ENCODE measurements at regions not wholly inside any gene's neighbourhood (a gene's known extent, or its start where the extent isn't known, plus 50 kb on each side); places are given as distances from the start of the nearest gene placed in this dataset.

- POLR2A ChIA-PET = no interaction called here
These were observed 59.4 kb upstream of the MSN start for GRCh38 chrX:65608026-65608425.

GRCh38 chrX:65607070-65607742, 60.2 kb upstream of the MSN start:
- H3K4me3 Mint-ChIP-seq = no peak overlapping the region
- H3K9me3 ChIP-seq (ENCODE audit: control insufficient read depth in 1 of 2, insufficient read depth in 1 of 2, low read length in 2 of 2) = no peaks in the 10 kb centered on the region
- intact Hi-C loops (cut with DNase I, micrococcal nuclease) = no loop called here
- no peak overlapping the region for H3K27ac Mint-ChIP-seq
- no peaks in the 10 kb centered on the region for H3K36me3 ChIP-seq (ENCODE audit: insufficient read depth, low read length)
- ATAC-seq (ENCODE audit: poor library complexity) = no peak
- DNase-seq = peak in 2 of 14 experiments; percentile 22 to 41
- no peaks in the 10 kb centered on the region for H3K27me3 Mint-ChIP-seq
- peaks cover 36% of the 10 kb centered on the region for H3K4me1 ChIP-seq (ENCODE audit: insufficient read depth, low read length)
- no peaks in the 10 kb centered on the region for H3K36me3 Mint-ChIP-seq (ENCODE audit: low read depth)
- ChIA-PET POLR2A (no interaction called here), CTCF (no interaction called here)
- H3K4me1 Mint-ChIP-seq (ENCODE audit: low read depth) = peaks cover 62% of the 10 kb centered on the region
- H3K4me3 ChIP-seq (ENCODE audit: low read length) = no peak overlapping the region
- no peak overlapping the region for H3K27ac ChIP-seq (ENCODE audit: low read depth in 1 of 2, low read length in 2 of 2)
- peaks cover 4% of the 10 kb centered on the region for H3K9me3 Mint-ChIP-seq
- no peak for TF ChIP-seq CTCF (IDR thresholded peaks at IDR 0.05)
- H3K27me3 ChIP-seq (ENCODE audit: control insufficient read depth in 1 of 2, insufficient read depth in 2 of 2, low read length in 2 of 2) = no peaks in the 10 kb centered on the region

More at GRCh38 chrX:65608026-65608425, 59.4 kb upstream of the MSN start:
- Mint-ChIP-seq H3K27me3 (no peaks in the 10 kb centered on the region), H3K27ac (peak overlapping the region; percentile 6), H3K9me3 (peaks cover 4% of the 10 kb centered on the region), H3K4me1 (ENCODE audit: low read depth) (peaks cover 55% of the 10 kb centered on the region), H3K36me3 (ENCODE audit: low read depth) (no peaks in the 10 kb centered on the region), H3K4me3 (no peak overlapping the region)
- H3K27ac ChIP-seq (ENCODE audit: low read depth in 1 of 2, low read length in 2 of 2) = no peak overlapping the region
- H3K9me3 ChIP-seq (ENCODE audit: control insufficient read depth in 1 of 2, insufficient read depth in 1 of 2, low read length in 2 of 2) = no peaks in the 10 kb centered on the region
- intact Hi-C loops (cut with DNase I, micrococcal nuclease) = no loop called here
- CTCF ChIA-PET = no interaction called here
- no peak overlapping the region for H3K4me3 ChIP-seq (ENCODE audit: low read length)
- no peaks in the 10 kb centered on the region for H3K36me3 ChIP-seq (ENCODE audit: insufficient read depth, low read length)
- TF ChIP-seq CTCF (IDR thresholded peaks at IDR 0.05) = no peak
- ATAC-seq (ENCODE audit: poor library complexity) = no peak
- H3K4me1 ChIP-seq (ENCODE audit: insufficient read depth, low read length) = peaks cover 28% of the 10 kb centered on the region
- no peak for DNase-seq
- no peaks in the 10 kb centered on the region for H3K27me3 ChIP-seq (ENCODE audit: control insufficient read depth in 1 of 2, insufficient read depth in 2 of 2, low read length in 2 of 2)

- Mint-ChIP-seq H3K27me3 (no peaks in the 10 kb centered on the region), H3K27ac (peak overlapping the region; percentile 95), H3K9me3 (peaks cover 4% of the 10 kb centered on the region), H3K36me3 (ENCODE audit: low read depth) (no peaks in the 10 kb centered on the region), H3K4me3 (peak overlapping the region; percentile 71), H3K4me1 (ENCODE audit: low read depth) (peaks cover 86% of the 10 kb centered on the region)
- ChIA-PET CTCF (interaction anchor here (1.2 kb wide), 1 partner anchor 9 kb away, joined by 4 read pairs; no protein-coding TSS in a partner anchor), POLR2A (interaction anchor here (0.6 to 4.1 kb wide), 9 partner anchors 55 to 121 kb away, joined by 3 to 22 read pairs (median 11); partner anchors contain the start of gene MSN)
- Histone ChIP-seq H3K4me1 (ENCODE audit: insufficient read depth, low read length) (peaks cover 62% of the 10 kb centered on the region), H3K9me3 (ENCODE audit: control insufficient read depth in 1 of 2, insufficient read depth in 1 of 2, low read length in 2 of 2) (no peaks in the 10 kb centered on the region), H3K36me3 (ENCODE audit: insufficient read depth, low read length) (no peaks in the 10 kb centered on the region), H3K4me3 (ENCODE audit: low read length) (no peak overlapping the region), H3K27me3 (ENCODE audit: control insufficient read depth in 1 of 2, insufficient read depth in 2 of 2, low read length in 2 of 2) (no peaks in the 10 kb centered on the region), H3K27ac (ENCODE audit: low read depth in 1 of 2, low read length in 2 of 2) (peak overlapping the region; percentile 64 to 81)
- ATAC-seq (ENCODE audit: poor library complexity) (no peak), DNase-seq (no peak)
- intact Hi-C loops (cut with DNase I, micrococcal nuclease) = loop anchor here in 1 of 2 experiments (5.0 kb wide), 1 partner anchor 35 kb away; no protein-coding TSS in a partner anchor
- no peak for TF ChIP-seq CTCF (IDR thresholded peaks at IDR 0.05)
These were observed 65.3 kb upstream of the MSN start for GRCh38 chrX:65602221-65602560.

Data from CD4-positive, alpha-beta T cell (primary cell).